HG02852 (cell line): ENCODE measurements at regions not wholly inside any gene's neighbourhood (a gene's known extent, or its start where the extent isn't known, plus 50 kb on each side); places are given as distances from the start of the nearest gene placed in this dataset.
"Not testable (repeated sequence)": the region's sequence is repeated elsewhere in the genome, so short reads cannot be mapped to it uniquely, and the experiment has no call there.

ENCODE experiments used
- ATAC-seq: cut with Tn5 transposase; IDR thresholded peaks from one replicate; pipeline ENCODE4 v1.9.1; 2021; ENCODE audit warnings: mild to moderate bottlenecking, moderate library complexity; ENCODE audit not compliant: unreplicated experiment

DNA sequence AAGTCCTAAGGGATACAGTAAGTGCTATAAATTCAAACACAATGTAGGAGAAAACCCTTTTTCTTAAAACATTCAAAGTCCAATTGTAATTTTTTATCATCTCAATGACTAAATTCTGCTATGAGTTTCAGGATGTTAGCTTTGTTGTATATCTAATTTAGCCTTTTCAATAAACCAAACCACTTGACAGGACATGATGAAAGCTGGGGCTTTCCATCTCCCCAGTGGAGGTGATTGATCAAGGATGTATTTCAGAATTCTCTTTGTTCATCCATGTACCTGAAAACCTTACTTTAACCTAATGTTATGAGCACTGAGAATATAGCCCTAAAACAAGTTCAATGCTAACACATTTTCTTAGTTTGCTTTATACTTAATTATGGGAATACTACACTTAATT, 639.0 kb upstream of the ITGA1 start:
- ATAC-seq, result no peak

DNA sequence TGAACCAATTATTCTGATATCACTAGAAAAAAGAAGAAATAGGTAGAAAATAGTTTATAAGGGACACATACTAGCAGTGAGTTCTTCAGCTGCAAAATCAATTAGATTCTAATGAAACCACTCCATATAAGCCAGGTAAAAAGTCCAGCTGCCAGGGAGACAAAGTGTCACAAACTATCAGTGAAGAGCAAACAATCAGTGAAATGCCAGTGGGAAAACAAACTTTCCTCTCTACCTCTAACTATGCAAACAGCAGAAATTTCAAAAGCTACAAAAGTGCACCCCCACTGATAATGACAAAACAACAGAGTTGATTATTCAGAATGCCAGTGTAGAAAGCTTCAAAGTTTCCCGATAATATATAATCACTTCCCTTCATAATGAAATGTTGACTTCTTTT, 637.2 kb upstream of the ITGA1 start:
- no peak for ATAC-seq

GRCh38 chr5:52156809-52157208, 630.9 kb upstream of the ITGA1 start:
- not testable (repeated sequence) for ATAC-seq

GRCh38 chr5:52165806-52166205, 621.9 kb upstream of the ITGA1 start:
- not testable (repeated sequence) for ATAC-seq

GRCh38 chr5:52173133-52173532, 614.6 kb upstream of the ITGA1 start:
- no peak for ATAC-seq

GRCh38 chr5:52177193-52177592, 610.5 kb upstream of the ITGA1 start:
- no peak for ATAC-seq

DNA sequence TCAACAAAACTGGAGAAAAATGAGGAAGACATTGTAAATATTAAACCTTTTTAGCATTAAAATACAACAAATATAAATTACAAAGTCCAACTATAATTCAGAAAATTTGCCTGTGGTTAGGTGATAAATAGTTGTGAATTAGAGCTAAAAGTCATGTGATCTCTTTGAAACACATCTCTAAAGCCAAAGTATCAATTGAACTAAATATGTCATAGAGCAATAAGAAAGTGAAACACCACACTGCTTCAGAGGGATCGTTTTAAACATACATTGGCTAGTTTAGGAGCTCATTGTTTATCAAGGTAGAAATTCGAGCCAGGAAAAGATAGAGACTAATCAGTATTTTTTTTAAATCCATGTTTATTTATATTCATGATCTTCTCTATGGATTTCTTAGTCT, 606.3 kb upstream of the ITGA1 start:
- no peak for ATAC-seq

DNA sequence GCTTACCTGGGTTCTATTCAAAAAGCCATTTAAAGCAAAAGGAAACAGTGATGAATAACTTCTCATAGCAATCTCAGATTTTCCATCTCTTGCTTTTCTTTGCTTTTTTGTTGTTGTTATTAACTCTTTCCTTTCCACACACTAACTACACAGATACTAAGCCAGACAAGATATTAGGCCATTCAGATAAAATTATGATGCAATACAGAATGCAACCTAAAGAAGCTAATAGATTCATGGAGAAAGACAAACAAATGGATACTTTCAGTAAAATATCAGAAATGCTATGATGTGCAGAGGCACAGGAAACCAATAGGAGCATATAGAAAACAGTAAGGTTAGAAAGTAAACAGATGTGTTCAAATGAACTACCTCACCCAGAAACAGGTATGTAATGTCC, 597.0 kb upstream of the ITGA1 start:
- ATAC-seq, result no peak

DNA sequence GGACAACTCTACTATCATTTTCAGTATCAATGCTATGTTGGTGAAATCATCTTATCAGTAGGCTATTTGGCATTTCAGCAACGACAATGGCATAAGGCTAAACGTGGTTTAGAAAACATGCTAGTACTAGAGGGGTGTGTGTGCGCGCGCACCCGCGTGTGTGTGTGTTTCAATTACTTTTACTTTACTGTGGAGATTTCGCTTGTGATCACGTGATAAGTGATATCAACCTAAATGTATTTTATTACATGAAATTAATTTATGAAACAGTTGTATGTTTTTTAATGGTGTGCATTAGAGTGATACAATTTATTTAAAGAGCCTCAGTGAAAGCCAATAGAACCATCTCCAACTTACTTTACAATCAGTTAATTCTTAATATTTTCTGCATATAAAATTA, 587.9 kb upstream of the ITGA1 start:
- no peak for ATAC-seq

GRCh38 chr5:52202256-52202655, 585.5 kb upstream of the ITGA1 start:
- no peak for ATAC-seq

DNA sequence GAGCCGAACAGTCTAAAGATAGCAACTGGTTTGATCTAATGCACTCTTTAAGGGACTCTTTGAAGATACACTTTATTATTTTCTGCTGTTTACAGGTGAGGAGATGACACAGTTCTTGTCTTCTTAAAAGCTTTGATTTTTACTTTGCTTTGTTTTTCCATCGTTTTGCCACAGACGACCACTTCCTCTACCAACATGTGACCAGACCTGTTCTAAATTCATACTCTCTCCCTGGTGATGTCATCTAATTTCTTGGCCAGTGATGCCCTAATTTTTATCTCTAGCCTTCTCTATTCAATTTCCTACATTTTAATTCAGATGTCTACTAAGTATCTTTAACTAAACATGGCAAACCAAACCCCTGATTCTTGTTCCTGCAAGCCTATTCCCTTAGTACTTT, 583.4 kb upstream of the ITGA1 start:
- ATAC-seq, result no peak
